PFSK-1 (cell line): ENCODE measurements at regions not wholly inside any gene's neighbourhood (a gene's known extent, or its start where the extent isn't known, plus 50 kb on each side); places are given as distances from the start of the nearest gene placed in this dataset.

ENCODE experiments used
- FOXP2 ChIP-seq: optimal IDR thresholded peaks from 2 replicates; pipeline ENCODE3; 2011; ENCODE audit warnings: borderline replicate concordance, control low read depth, inconsistent platforms; ENCODE audit not compliant: insufficient read depth; ENCODE audit errors: extremely low read length, extremely low read depth
- POLR2AphosphoS5 ChIP-seq: IDR thresholded peaks from 2 replicates; pipeline ENCODE4 v1.6.1; 2012; ENCODE audit warnings: low read depth, mild to moderate bottlenecking, control low read depth, low read length, moderate library complexity
- SIN3A ChIP-seq: IDR thresholded peaks from 2 replicates; pipeline ENCODE4 v1.6.1; 2012; ENCODE audit warnings: mild to moderate bottlenecking, low read length, moderate library complexity, borderline replicate concordance; ENCODE audit not compliant: insufficient read depth
- TAF1 ChIP-seq: IDR thresholded peaks from 2 replicates; pipeline ENCODE4 v1.6.1; 2012; ENCODE audit warnings: low read length, control low read depth, borderline replicate concordance; ENCODE audit not compliant: insufficient read depth
- TF ChIP-seq, protein P1 (sequence below), 2 experiments: IDR thresholded peaks; 2 replicates each; pipeline versions ENCODE4 v1.6.1 to v1.8.0; 2011 to 2012; ENCODE audit warnings: low read depth in 2 of 2, low read length in 2 of 2, control low read depth in 1 of 2, inconsistent platforms in 1 of 2, mild to moderate bottlenecking in 1 of 2, moderate library complexity in 1 of 2; ENCODE audit not compliant: insufficient read depth in 1 of 2

DNA sequence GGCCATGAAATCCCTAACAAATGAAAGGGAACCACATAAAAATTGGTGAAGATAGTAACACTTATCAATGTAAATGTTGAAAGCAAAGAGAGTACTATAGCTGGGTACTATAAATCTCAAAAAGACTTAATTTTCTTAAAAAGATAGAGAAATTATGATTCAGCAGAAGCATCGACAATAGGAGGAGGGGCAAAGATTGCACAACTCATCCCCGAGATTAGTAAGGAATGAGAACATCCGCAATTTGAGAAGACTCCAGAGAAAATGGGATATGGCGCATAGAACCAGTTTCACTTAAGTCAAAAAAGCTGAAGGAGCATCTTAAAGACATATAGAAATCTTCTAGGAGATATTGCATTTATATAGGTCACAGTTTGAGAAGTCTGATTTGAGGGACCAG lies 220.2 kb upstream of the SLC16A7 start:
- TF ChIP-seq SIN3A = no peak

- TF ChIP-seq FOXP2 (no peak), POLR2AphosphoS5 (no peak), TAF1 (no peak), SIN3A (no peak)
- TF ChIP-seq, protein P1, sequence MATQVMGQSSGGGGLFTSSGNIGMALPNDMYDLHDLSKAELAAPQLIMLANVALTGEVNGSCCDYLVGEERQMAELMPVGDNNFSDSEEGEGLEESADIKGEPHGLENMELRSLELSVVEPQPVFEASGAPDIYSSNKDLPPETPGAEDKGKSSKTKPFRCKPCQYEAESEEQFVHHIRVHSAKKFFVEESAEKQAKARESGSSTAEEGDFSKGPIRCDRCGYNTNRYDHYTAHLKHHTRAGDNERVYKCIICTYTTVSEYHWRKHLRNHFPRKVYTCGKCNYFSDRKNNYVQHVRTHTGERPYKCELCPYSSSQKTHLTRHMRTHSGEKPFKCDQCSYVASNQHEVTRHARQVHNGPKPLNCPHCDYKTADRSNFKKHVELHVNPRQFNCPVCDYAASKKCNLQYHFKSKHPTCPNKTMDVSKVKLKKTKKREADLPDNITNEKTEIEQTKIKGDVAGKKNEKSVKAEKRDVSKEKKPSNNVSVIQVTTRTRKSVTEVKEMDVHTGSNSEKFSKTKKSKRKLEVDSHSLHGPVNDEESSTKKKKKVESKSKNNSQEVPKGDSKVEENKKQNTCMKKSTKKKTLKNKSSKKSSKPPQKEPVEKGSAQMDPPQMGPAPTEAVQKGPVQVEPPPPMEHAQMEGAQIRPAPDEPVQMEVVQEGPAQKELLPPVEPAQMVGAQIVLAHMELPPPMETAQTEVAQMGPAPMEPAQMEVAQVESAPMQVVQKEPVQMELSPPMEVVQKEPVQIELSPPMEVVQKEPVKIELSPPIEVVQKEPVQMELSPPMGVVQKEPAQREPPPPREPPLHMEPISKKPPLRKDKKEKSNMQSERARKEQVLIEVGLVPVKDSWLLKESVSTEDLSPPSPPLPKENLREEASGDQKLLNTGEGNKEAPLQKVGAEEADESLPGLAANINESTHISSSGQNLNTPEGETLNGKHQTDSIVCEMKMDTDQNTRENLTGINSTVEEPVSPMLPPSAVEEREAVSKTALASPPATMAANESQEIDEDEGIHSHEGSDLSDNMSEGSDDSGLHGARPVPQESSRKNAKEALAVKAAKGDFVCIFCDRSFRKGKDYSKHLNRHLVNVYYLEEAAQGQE (IDR thresholded peaks at IDR 0.05; ENCODE audit: insufficient read depth in 1 of 2, low read depth in 2 of 2, low read length in 2 of 2) = no peak
These were observed 221.0 kb upstream of the SLC16A7 start for GRCh38 chr12:59374783-59375182.

DNA sequence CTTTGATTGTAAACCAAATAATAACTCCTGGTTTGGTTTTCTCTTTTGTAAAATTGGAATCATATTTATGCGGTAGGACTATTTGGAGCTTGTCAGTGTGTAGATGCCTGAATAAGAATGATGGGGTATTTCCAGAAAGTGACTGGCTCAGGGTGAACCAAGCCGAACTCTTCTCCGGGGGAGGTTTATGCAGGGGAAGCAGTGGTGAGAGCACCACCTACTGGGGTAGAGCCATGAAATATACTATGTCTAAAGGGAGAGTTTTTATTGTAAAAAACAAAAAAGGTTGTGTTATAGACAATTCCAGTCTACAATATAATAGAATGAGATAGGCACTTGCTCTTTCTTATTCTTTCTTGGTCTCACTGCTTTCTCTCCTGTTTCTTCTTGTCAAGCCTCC lies 222.9 kb upstream of the SLC16A7 start:
- TF ChIP-seq SIN3A (no peak), POLR2AphosphoS5 (no peak), FOXP2 (no peak), TAF1 (no peak)
- TF ChIP-seq, protein P1 (IDR thresholded peaks at IDR 0.05; ENCODE audit: insufficient read depth in 1 of 2, low read depth in 2 of 2, low read length in 2 of 2) = no peak

DNA sequence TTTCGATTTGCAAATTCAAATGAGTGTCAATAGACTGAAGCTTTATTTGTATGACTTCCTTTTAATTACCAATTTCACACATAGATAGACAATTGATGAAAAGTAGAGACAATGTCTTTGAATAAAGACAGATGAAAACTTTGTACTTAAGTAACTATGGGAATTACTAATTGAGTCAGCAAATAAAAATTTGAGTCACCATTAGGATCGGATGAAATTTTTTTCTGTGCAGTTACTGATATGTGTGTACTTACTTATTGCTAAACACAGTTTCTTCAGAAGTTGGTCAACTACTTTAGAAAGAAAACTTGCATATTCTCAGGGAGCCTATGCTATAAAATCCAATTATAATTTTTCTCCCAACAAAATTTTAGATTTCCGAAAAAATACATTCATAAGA lies 224.9 kb upstream of the SLC16A7 start:
- TF ChIP-seq FOXP2 (no peak), TAF1 (no peak), POLR2AphosphoS5 (no peak), SIN3A (no peak)
- TF ChIP-seq, protein P1 (IDR thresholded peaks at IDR 0.05; ENCODE audit: insufficient read depth in 1 of 2, low read depth in 2 of 2, low read length in 2 of 2) = no peak

DNA sequence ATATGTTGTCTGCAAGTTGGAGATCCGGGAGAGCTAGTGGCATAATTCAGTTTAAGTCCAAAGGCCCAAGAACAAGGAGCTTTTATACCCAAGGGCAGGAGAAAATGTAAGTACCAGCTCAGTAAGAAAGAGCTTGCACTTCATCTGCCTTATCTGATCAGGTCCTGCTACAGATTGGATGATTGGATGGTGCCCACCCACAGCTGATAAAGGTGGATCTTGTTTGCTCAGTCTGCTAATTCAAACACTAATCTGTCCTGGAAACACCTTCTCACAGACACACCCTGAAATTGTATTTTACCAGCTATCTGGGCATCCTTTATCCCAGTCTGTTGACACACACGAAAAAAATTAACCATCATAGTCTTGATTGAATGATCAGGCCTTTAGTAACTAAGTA lies 230.7 kb upstream of the SLC16A7 start:
- TF ChIP-seq FOXP2 (no peak), TAF1 (no peak), POLR2AphosphoS5 (no peak), SIN3A (no peak)
- TF ChIP-seq, protein P1 (IDR thresholded peaks at IDR 0.05; ENCODE audit: insufficient read depth in 1 of 2, low read depth in 2 of 2, low read length in 2 of 2) = no peak

DNA sequence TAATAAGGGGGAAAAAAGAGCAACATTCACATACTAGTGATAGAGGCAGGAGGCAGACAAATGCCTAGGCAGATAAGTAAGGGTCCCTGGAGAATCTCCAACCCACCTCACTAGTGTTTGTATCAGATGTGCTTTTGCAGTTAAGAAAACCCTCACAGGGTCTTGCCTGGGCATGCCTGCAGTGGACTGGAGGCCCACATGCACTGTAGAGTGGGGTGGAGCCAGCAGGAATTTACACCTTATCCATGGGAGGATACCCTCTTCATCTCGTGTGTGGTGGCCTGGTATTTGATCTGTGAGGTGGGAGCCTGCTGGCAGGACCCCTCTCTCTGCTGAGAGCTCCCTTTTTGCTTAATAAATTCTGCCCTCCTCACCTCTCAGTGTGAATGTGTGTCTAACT lies 238.0 kb upstream of the SLC16A7 start:
- TF ChIP-seq, protein P1 (IDR thresholded peaks at IDR 0.05; ENCODE audit: insufficient read depth in 1 of 2, low read depth in 2 of 2, low read length in 2 of 2) = no peak
- no peak for TF ChIP-seq TAF1
- no peak for TF ChIP-seq FOXP2
- TF ChIP-seq POLR2AphosphoS5 = no peak
- no peak for TF ChIP-seq SIN3A
